ENCODE measurements at regions not wholly inside any gene's neighbourhood (a gene's known extent, or its start where the extent isn't known, plus 50 kb on each side); places are given as distances from the start of the nearest gene placed in this dataset.

DNA sequence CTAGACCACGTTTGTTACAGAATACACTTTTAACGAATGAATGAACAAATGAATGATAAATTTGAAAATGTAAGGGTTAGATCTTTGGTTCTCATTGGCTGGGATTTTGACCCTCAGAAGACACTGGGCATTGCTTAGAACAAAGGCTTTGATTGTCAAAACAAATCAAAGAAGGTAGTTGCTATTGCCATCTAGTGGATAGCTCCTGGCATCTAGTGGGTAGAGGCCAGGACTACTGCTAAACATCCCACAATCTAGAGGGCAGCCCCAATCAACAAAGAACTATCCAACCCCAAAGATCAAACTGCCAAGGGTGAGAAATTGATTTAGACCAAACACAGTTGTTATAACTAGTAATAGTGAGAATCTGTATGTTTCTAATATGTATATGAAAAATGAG is 552.3 kb downstream of the KCNJ3 start:
- DNase-seq: peak; percentile 46

DNA sequence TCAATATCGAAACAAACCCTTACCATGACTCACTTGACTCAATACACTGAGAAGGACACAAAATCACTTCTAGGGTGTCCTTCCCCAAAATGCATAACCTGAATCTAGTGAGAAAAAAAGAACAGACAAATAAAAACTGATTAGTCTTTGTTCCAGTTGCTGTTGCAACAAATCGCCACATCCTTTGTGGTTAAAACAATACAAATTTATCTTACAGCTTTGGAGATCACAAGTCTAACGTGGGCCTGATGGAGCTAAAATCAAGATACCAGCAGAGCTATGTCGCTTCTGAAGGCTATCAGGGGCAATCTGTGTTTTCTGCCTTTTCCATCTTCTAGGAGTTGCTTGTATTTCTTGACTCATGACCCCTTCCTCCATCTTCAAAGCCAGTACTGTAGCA is 541.7 kb downstream of the KCNJ3 start:
- peak; percentile 71 for DNase-seq

DNA sequence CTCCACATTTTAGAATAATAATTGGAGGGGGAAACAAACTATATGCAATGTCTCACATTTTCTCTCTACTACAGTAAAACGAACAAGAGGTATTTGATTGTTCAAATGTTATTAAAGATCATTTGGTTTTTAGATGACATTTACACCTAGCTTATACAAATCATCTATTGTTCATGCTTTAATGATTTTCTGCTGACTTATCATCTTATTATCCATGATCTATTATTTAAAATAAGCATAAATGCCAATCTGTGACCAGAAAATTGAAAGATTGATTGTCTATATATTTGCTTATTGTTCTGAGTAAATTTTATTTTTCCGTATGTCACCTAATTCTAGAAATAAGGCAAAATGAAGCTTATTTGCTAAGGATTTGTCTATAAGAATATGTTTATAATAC is 537.2 kb downstream of the KCNJ3 start:
- no peak for DNase-seq

DNA sequence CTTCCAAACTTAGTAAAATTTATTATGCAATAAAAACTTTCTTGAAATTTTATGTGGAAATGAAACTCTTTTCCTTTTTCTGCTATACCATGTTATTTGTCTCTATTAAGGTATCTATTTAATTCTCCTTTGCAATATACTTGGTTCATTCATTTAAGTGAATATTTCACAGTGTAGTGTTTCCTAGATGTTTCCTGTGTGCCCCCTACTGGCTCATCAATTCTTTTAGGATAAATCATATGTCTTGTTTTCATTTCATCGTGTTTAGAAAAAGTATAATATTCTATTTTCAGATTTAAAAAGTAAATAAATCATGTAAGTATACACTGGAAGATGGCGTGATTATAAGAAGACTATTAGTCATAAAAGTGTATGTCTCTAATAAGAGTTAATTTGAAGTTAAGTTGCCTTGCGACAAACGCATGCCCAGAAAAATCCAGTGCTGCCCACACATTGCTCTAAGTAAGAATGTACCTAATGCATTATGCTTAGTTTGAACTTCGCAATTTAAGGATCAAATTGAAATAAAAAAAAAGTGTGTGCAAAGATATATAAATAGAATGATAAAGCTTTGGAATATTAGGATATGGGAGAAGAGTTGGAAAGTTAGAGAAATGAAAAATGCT is 525.4 kb downstream of the KCNJ3 start:
- DNase-seq: peak; percentile 44

DNA sequence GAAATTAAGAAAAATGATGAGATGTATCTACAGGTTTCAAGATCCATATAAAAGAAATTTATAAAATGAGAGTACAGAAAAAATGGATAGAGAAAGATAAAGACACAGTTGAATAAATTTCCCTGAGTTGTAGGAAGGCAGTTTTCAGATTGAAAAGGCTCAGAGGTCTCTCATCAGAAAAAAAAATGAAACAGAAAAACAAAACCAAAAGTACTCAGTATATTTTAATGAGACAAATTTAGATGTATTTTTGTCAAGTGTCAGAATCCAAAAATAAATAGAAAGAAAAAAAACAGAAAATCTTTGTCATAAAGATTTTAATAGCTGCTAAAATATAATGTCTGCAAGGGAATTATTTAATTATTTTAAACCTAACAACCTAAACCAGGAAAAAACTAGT is 520.5 kb downstream of the KCNJ3 start:
- no peak for DNase-seq

DNA sequence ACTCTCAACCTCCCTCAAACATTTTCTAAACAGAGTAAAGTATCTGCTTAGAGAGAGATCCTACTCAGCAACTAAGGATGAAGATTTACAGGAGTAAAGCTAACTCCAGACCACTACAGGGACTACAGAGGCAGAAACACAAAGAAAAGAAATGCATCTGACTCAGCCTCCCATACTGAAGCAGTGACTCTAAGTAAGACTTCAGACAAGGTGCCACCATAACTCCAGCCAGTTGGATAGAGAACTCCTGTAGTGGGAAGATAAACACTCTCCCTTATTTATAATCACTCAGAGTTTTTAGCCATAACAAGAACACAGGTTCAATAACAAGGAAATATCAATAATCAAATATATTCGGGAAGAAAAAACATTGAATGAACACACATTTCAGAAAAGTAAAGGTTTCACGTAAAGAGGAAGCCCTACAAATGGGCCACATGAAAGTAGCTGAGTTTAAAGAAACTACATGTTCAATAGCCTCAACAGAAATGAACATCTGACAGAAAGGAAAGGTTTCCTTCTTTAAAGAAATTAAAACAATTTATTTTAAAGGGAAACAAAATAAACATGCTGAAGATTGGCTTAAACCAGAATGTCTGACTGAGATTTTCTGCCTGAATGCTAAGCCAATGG is 519.9 kb downstream of the KCNJ3 start:
- DNase-seq: no peak

DNA sequence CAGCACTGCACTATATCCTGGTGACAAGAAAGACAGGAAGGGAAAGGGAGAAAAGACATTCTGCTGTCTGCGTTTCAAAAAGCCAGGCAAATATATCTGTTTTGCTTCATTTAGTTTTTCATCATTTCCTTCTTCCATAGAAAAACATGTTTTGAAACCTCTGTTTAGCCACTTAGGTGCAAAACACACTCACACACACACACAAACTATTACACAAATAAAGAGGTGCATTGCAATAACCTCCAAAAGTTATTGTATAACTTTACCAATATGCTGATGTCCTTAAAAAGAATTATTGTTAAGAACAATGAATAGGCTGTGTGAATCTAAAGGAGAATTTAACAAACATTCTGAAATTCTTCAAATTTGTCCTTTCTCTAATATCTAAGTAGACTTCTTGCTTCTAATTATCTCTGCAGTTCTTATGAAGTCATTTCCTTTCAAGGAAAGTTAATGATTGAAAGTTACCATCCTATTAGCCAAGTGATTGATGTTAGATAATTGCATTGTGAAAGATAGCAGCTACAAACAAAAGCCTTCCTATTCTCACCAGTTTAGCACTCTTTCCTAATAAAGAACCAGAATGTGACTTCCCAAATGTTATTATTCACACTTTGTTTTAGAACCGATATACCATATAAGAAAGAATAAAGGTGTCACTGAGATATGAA is 516.7 kb downstream of the KCNJ3 start:
- DNase-seq: no peak

DNA sequence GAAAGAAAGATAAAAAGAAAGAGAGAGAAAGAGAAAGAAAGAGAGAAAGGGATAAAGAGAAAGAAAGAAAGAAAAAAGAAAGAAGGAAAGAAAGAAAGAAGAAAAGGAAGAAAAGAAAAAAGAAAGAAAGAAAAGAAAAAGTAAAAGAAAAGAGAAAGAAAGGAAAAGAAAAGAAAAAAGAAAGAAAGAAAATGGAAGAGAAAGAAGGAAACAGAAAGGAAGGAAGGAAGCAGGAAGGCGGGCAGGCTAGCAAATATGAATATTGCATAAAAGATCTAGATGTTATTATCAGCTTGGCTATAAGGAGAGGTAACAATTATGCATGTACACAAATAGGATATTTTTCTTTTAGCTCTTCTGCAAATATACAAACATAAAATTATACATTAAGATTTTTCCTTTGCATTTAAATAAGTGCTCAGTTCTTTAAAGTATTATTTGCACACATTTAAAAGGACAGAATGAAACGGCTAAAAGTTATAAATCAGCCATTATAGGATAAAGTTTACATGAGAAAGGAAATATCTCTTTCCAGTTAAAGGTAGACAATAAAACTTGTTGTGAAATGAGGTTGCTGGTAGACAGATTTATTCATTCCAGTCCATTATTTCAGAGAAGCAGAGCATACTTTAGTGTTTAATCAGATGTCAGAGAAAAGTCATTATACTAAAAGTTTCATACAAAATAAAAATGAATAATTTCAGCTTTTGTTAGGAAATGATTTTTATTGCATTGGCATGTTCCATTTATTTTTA is 511.4 kb downstream of the KCNJ3 start:
- no peak for DNase-seq

DNA sequence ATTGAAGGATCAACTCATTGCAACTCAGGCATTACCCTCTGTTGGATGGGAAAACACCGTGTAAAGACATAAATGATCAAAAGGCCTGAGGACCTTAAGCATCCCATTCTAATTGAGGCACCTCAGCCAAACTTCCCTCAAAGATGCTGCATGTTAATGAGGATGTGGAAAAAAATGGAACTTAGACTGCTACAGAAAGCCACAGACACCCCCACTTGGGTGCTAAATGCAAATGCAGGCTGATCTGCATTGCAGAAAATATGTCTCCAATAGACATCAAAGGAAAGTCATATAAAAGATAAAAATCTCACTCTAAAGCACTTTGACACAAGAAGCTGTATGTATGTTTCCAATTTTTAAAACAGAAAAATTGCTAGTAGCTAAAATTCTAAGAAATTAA is 504.7 kb downstream of the KCNJ3 start:
- peak; percentile 15 for DNase-seq

DNA sequence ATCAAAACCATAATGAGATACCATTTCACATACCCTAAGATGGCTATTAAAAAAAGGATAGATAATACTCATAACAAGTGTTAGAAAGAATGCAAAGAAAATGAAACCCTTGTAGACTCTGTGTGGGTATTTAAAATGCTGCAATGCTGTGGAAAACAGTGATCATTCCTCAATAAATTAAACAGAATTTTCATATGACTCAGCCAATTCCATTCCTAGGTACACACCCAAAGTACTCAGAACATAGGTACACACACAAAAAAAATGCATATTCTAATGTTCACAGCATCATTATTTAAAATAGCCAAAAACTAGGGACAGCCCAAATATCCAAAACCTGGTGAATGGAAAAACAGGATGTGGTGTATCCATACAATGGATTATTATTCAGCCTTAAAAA is 502.3 kb downstream of the KCNJ3 start:
- no peak for DNase-seq

DNA sequence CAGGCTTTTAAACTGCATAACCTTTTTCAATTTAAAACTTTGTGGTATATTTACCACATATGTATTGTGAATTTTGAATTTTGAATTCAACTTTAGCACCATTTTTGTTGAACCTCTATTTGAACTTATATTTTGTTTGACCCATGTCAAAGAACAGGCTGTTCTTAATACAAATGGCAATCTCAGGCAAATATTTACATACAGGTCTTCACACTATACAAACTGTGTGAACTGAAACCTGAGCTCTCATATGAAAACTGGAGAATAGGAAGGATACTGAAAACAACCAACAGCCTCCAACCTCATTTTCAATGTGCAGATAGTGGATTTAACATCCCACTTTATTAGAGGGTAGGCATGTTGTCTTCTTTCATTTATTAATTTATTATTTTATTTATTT is 491.8 kb downstream of the KCNJ3 start:
- DNase-seq: no peak

DNA sequence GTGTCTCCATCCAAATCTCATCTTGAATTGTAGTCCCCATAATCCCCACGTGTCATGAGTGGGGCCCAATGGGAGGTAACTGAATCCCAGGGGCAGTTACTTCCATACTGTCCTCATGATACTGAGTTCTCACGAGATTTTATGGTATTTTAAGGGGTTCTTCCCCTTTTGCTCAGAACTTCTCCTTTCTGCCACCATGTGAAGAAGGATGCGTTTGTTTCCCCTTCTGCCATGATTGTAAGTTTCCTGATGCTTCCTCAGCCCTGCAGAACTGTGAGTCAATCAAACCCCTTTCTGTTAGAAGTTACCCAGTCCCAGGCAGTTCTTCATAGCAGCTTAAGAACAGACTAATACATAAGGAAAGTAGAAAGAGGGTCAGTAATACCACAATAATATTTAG is 480.4 kb downstream of the KCNJ3 start:
- peak; percentile 49 for DNase-seq

DNA sequence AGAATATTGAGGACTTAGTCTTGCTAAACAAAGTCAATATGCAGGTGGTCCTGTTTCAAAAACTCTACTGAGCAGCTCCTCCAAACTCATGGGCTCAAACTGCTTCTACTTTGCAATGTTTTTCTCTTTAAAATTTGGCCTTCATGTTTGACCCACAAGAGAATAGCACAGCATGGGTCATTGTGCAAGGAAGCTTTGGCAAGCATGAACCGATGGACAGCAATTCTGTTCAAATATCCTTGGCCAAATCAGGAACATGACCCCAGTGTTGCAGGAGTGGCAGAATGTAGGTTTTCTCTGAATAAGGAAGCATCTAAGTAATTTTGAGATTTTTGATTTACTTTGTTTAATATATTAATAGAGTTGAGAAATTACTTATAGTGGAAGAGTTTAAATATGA is 477.9 kb downstream of the KCNJ3 start:
- DNase-seq: no peak

DNA sequence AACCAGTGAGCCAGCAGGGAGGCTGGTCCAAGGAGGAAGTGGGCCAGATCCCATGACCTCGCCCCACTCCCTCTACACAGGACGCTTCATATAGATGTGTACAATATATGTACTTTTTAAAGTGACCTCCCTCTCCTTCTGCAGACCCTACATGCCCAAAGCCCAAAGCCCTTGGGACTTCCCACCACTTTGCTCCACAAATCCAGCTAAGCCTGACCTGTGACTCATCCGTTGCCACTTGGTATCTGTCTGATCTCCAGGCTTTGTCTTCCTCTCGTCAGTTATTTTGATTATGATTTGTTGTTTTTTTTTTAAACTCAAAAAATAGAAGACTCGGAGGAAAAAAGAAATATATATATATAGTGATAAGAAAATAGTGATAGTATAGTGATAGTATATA is 470.8 kb downstream of the KCNJ3 start:
- no peak for DNase-seq

DNA sequence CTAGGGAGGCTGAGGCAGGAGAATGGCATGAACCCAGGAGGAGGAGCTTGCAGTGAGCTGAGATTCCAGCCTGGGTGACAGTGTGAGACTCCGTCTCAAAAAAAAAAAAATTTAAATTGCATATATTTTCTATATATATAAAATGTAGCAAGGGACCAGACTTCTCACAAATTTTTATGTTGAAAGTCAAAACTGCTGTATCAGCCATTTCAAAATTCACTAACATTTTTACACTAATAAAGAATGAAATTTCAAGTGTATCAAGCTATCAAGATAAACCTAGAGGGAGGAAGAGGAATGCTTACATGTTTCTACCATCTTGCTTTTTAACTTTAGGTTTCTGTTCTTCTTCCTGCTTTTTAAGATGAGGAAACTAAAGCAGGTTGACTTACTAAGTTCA is 464.0 kb downstream of the KCNJ3 start:
- DNase-seq: no peak

DNA sequence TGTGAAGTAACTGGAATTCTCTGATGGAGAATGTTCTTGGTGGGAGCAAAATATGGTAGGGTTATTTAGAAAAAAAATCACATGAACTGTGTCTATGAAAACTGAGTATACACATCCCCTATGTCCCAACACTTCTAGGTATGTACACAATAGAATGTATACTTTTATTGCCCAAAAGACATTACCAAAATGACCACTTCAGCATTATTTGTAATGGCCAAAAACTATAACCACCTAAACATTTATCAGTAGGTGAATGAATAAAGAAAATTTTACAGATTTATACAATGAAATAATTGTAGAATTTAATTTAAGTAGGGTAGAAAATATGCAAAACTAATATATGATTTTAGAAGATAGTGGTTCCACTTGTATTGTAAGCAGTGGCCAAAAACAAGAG is 462.8 kb downstream of the KCNJ3 start:
- DNase-seq: no peak

DNA sequence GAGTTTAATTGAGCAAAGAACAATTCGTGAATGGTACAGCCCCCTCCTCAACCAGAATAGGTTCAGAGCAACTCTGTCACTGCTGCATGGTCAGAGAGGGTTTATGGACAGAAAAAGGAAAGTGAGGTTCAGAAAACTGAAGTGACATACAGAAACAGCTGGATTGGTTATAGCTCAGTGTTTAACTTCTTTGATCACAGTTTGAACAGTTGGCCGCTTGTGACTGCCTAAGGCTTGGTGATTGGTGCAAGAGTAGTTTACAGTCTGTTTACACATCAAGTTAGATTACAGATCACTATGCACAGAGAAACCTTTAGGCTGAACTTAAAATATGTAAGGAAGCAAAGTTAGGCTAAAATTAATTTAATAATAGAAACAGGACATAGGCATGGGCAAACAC is 459.2 kb downstream of the KCNJ3 start:
- DNase-seq: no peak

DNA sequence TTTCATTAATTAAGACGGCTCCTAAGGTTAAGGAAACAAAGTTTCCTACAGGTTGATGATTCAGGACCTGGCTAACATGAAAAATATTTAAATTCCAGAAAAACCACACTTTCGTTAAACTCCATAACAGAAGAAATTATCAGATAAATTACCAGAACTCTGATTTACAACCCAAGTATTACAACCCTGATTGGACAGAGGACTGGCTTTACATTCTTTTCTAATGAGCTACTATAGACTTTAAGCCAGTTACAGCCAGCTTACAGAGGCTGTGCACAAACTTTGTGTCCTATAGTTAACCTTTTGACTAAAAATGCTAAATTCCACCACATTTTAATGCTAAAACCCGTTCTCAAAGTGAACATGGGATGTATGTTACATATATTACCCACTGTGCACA is 458.6 kb downstream of the KCNJ3 start:
- DNase-seq: no peak

DNA sequence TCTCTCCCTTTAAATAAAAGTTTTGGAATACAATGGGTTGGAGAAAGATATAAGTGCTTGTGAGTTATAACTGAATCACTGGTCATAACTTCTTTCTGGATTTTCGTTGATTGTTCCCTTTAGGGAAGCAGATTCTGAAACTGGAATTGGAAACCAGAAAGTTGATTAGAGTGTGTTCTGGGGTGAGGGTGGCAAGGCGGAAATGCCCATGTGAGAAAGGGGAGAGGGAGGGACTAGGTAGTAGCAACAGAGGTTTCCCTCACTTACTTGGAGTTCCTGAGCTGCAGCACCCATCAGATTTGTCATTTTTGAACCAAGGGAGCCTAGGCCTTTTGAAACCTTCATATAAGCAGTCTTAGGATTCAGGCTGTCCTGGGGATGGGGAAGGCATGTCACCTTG is 453.4 kb downstream of the KCNJ3 start:
- DNase-seq: no peak

DNA sequence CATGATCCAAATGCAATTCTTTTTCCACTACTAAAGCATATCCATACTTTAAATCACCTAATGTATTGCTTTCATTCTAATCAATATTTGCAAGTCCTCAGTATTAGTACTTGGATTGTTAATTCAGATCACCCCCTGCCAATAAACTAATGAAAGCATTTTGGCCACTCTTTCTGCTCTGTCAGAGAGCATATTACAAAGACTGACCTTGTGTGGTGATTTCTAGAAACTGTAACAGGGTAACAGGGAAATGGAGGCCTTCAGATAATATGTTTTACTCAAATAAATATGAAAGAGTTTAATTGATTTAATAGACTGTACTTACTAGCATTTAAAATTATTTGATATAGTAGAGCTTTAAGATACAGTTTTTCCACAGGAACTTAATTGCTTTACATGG is 453.0 kb downstream of the KCNJ3 start:
- DNase-seq: no peak

DNA sequence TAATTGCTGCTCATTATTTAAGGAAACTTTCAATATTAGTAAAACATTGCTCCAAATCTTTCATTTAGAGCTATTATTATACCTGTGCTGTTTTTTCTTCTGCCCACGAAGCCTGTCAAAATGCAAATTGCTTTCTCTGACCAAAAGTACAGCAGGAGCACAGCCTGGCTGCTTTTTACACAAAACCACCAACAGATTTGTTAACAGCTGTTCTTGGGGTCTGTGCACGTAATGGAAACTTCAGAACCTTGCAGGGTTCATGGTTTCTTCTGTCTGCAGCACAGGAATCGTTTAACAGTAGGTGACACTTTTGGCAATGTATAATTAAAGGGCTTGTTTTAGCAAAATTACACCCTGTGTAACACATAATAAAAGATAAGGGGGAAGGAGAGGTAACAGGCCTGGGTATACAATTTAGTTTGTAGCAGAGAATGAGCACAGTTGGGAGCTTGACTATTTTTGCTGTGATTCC is 447.3 kb downstream of the KCNJ3 start:
- no peak for DNase-seq

DNA sequence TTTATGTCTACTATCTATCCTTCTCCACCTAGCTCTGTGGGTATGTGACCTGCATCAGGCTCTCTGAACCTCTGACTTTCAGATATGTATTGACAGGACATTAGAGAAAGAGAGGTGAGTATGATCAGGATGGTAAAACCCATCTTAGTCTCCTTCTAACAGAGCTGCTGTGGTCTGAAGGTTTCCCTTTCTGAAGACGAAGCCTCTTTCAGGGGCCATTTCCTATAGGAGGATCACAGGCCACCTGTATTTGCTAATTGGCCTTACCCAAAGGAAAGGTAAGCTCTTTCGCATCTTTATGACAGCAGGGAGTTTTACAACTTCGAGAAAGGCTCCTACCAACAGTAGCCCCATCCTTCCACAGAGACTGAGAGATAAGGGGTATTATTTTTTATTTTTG is 442.9 kb downstream of the KCNJ3 start:
- DNase-seq: no peak

DNA sequence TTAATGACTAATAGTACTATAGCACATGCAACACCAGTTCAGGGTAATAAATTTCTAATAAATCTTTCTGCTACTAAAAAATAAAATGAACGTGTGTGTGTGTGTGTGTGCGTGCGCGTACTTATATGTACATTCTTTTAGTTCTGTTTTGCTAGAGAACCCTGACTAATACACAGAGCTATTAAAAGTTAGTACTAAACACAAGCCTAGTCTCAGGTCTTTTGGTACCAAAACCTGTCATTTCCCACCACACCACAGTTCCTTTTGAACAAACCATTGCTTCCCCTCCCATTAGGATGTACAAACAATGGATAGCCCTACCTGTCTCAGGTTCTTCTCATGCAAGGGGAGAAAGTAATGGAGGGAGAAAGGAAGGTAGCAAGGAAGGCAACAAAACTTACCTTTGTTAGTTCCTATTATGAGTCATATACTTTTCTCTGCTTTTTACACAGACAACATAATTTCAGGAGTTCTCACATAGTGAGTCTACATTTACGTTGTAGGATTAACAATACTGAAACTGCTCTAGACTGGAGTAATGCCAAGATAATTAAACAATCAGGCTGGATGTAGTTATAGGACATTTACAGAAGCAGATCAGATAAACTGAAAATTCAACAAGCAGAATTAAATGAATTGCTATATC is 427.2 kb downstream of the KCNJ3 start:
- DNase-seq: no peak
